ENCODE measurements at regions not wholly inside any gene's neighbourhood (a gene's known extent, or its start where the extent isn't known, plus 50 kb on each side); places are given as distances from the start of the nearest gene placed in this dataset.

DNA sequence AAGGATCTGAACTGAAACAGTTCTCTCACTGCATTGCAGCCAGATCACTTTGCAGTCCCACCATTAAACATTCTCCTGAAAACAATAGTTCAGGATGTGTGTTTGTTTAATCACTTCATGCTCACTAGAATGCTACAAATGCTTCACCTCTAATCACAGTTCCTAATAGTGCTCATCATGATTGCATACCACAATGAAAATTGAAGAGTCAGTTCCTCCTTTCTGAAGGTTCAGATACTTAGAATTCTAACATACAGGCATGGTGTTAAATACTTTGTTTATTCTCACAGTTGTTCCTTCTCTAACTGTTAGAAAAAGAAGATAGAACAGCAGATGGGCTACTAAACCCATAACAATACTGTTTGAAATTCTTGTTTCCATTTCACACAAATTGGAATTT lies 622.3 kb upstream of the ACVR2A start:
- no peak for DNase-seq
- no peak overlapping the region for H3K27ac ChIP-seq (ENCODE audit: low read length)
- H3K4me1 ChIP-seq (ENCODE audit: control insufficient read depth, insufficient read depth, low read length): no peaks in the 10 kb centered on the region
- intact Hi-C loops (cut with DNase I): no loop called here
- no peak overlapping the region for H3K4me3 ChIP-seq (ENCODE audit: low read length)
- H3K27me3 ChIP-seq (ENCODE audit: control insufficient read depth, insufficient read depth): no peaks in the 10 kb centered on the region
- ATAC-seq: no peak
- H3K9me3 ChIP-seq (ENCODE audit: control insufficient read depth, low read length): no peaks in the 10 kb centered on the region

DNA sequence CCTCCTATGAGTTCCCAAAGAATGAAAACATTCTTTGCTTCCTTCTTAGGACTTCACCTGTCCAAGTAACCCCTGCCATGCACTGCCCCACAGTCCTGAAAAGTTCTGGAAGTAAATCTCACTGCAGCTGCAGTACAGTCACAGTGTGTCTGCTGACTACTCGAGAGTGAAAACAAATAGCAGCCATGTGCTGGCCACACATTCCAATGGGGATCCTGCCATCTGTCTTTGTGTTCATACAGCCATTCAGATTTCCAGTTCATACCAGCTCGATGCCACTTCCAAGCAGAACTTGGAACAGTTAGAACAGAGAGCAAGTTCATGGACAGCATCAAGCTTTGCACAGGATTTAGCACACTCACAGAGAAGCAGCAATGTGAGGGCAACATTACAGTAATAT lies 629.9 kb upstream of the ACVR2A start:
- H3K4me1 ChIP-seq (ENCODE audit: control insufficient read depth, insufficient read depth, low read length): no peaks in the 10 kb centered on the region
- no peaks in the 10 kb centered on the region for H3K9me3 ChIP-seq (ENCODE audit: control insufficient read depth, low read length)
- H3K27me3 ChIP-seq (ENCODE audit: control insufficient read depth, insufficient read depth): no peaks in the 10 kb centered on the region
- no peak overlapping the region for H3K27ac ChIP-seq (ENCODE audit: low read length)
- 47% methylated on average over 2 of the region's 2 CpGs for WGBS
- no peak overlapping the region for H3K4me3 ChIP-seq (ENCODE audit: low read length)
- intact Hi-C loops (cut with DNase I): no loop called here
- ATAC-seq: no peak
- no peak for DNase-seq

DNA sequence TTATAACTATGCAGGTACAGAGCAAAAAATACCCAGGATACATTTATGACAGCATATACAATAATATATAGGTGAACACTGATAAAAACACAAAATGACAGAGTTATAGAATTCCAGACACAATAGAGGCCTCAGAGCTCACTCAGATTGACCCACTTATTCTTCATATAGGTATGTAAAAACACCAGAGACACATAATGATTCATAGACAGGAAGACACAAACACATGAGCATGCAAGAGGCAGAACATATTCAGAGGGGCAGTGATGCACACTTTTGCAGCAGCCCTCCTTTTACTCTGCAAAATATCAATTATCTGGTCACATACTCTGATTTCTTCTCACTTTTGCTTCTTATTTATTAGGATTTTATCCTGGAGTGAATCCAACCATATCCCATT lies 633.3 kb upstream of the ACVR2A start:
- no peak for ATAC-seq
- no peak for DNase-seq
- H3K27ac ChIP-seq (ENCODE audit: low read length): no peak overlapping the region
- intact Hi-C loops (cut with DNase I): no loop called here
- no peaks in the 10 kb centered on the region for H3K9me3 ChIP-seq (ENCODE audit: control insufficient read depth, low read length)
- no peak overlapping the region for H3K4me3 ChIP-seq (ENCODE audit: low read length)
- H3K4me1 ChIP-seq (ENCODE audit: control insufficient read depth, insufficient read depth, low read length): no peaks in the 10 kb centered on the region
- H3K27me3 ChIP-seq (ENCODE audit: control insufficient read depth, insufficient read depth): no peaks in the 10 kb centered on the region

DNA sequence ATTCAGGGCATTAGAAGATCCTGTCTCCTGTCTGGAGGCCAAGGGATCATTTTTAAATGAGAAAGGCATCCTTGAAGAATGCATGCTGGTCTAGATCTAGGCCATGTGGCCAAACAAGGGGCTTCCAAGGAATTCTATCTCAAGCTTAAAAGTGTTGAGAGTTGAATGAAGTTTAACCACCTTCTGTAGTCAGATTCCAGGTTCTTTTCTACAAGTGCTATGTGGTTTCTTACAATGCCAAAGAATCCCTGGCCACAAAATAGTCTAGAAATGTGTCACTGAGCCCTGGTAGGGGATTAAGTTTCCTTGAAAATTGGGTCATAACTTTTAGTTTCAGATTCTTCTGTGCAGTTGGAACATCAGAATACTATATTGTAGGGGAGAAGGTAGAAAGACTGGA lies 640.7 kb upstream of the ACVR2A start:
- H3K27ac ChIP-seq (ENCODE audit: low read length): no peak overlapping the region
- no peak for DNase-seq
- intact Hi-C loops (cut with DNase I): no loop called here
- no peaks in the 10 kb centered on the region for H3K9me3 ChIP-seq (ENCODE audit: control insufficient read depth, low read length)
- ATAC-seq: no peak
- H3K4me3 ChIP-seq (ENCODE audit: low read length): no peak overlapping the region
- H3K27me3 ChIP-seq (ENCODE audit: control insufficient read depth, insufficient read depth): no peaks in the 10 kb centered on the region
- H3K4me1 ChIP-seq (ENCODE audit: control insufficient read depth, insufficient read depth, low read length): no peaks in the 10 kb centered on the region

DNA sequence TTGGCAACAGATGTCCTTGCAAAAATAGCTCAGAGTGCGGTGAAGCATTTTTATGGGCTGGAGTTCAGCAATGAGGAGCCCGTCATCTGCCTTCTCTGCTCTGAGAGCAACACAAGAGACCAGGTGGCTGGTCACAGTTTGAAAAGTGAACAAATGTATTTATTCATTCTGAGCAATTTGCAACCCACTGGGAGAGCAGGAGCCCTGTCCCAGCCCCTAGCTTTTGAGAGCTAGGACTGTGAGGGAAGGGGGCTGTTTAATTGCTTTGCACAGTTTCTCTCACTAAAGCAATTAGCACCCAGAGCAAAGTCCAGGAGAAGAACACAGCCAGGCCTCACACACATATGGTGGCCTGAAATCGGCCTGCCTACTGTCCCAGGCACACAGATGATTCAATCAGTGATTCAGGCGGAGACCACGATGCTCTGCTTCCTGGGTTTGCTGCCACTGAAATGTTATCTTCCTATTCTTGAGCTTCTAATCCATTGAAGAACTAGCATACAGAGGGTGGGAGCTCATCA lies 646.1 kb upstream of the ACVR2A start:
- H3K9me3 ChIP-seq (ENCODE audit: control insufficient read depth, low read length): no peaks in the 10 kb centered on the region
- DNase-seq (no peak), ATAC-seq (no peak)
- WGBS: 71% methylated on average over 5 of the region's 5 CpGs
- H3K27me3 ChIP-seq (ENCODE audit: control insufficient read depth, insufficient read depth): no peaks in the 10 kb centered on the region
- intact Hi-C loops (cut with DNase I): no loop called here
- H3K4me3 ChIP-seq (ENCODE audit: low read length): no peak overlapping the region
- no peak overlapping the region for H3K27ac ChIP-seq (ENCODE audit: low read length)
- H3K4me1 ChIP-seq (ENCODE audit: control insufficient read depth, insufficient read depth, low read length): no peaks in the 10 kb centered on the region

DNA sequence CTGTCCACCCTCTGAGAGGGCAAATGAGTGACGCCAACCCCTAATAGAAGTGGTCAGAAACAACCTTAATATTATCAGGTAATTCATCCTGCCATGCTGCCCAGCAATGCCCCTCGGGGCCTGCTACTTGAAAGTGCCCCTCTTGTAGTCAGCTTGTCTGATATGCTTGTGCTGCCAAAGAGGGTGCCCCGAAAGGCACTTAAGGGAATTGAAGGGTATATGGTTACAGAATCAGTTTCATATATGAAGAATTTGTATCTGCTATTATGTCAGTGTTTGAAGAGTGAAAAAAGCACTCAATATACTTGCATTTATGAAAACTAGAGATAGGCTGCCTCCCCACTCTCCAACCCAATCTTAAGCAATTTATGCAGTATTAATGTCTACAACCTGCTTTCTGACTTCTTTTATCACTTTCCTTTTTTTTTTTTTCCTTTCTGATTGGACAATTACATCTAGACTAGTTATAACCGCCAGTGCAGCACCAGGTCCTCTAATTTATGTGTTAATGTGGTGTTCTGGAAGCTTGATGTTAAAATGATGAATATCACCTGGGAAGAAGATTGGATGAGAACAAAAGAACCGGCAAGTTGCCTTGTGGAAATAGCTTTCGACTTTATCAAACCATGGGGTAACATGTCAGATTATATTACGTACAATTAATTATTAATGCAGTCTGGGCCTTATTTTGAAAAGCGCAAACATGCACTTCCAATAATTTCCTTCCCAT lies 646.9 kb upstream of the ACVR2A start:
- 83% methylated on average over 8 of the region's 8 CpGs for WGBS
- intact Hi-C loops (cut with DNase I): no loop called here
- H3K4me1 ChIP-seq (ENCODE audit: control insufficient read depth, insufficient read depth, low read length): no peaks in the 10 kb centered on the region
- no peaks in the 10 kb centered on the region for H3K27me3 ChIP-seq (ENCODE audit: control insufficient read depth, insufficient read depth)
- no peak overlapping the region for H3K4me3 ChIP-seq (ENCODE audit: low read length)
- DNase-seq (no peak), ATAC-seq (no peak)
- H3K27ac ChIP-seq (ENCODE audit: low read length): no peak overlapping the region
- no peaks in the 10 kb centered on the region for H3K9me3 ChIP-seq (ENCODE audit: control insufficient read depth, low read length)

DNA sequence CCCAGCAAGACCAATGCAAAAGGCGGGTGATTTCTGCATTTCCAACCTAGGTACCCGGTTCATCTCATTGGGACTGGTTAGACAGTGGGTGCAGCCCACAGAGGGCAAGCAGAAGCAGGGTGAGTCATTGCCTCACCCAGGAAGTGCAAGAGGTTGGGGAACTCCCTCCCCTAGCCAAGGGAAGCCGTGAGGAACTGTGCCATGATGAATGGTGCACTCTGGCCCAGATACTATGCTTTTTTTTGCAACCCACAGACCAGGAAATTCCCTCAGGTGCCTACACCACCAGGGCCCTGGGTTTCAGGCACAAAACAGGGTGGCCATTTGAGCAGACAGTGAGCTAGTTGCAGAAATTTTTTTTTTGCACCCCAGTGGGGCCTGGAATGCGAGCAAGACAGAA lies 662.6 kb upstream of the ACVR2A start:
- Histone ChIP-seq H3K9me3 (ENCODE audit: control insufficient read depth, low read length) (no peaks in the 10 kb centered on the region), H3K4me1 (ENCODE audit: control insufficient read depth, insufficient read depth, low read length) (no peaks in the 10 kb centered on the region), H3K27me3 (ENCODE audit: control insufficient read depth, insufficient read depth) (no peaks in the 10 kb centered on the region), H3K27ac (ENCODE audit: low read length) (no peak overlapping the region), H3K4me3 (ENCODE audit: low read length) (no peak overlapping the region)
- no peak for ATAC-seq
- intact Hi-C loops (cut with DNase I): no loop called here
- DNase-seq: no peak
- 66% methylated on average over 4 of the region's 4 CpGs for WGBS

DNA sequence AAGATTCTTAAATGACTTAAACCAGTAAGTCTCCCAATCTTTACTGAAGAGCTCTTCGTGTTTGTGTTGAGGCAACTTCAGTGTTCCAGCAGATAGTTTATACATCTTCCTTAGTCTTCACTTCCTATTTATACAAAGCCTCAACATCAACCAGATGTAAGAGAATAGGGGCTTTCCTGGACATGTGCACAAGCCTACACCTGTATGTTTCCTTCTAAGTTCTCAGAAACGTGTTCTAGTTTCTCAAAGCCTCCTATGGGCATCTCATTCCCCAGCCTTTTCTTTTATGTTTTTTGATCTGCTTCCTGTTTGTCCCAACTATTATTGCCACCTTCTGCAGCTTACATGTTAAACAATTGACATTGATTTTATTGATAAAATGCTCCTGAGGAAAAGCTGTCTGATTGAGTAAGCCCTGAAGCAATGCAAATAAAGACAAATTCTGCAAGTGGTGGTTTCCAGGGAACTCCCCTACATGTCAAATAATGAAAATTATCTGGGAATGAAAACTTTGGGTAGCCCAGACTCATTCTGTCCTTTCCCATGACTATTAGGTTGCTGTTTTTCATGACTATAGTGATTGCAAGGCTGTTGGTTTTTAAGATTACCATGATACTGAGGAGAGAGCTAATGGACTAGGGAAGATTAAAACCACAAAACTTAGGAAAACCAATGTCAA lies 663.3 kb upstream of the ACVR2A start:
- no peaks in the 10 kb centered on the region for H3K9me3 ChIP-seq (ENCODE audit: control insufficient read depth, low read length)
- H3K27me3 ChIP-seq (ENCODE audit: control insufficient read depth, insufficient read depth): no peaks in the 10 kb centered on the region
- H3K4me3 ChIP-seq (ENCODE audit: low read length): no peak overlapping the region
- ATAC-seq: no peak
- H3K27ac ChIP-seq (ENCODE audit: low read length): no peak overlapping the region
- no peak for DNase-seq
- intact Hi-C loops (cut with DNase I): no loop called here
- 79% methylated on average over 2 of the region's 2 CpGs for WGBS
- H3K4me1 ChIP-seq (ENCODE audit: control insufficient read depth, insufficient read depth, low read length): no peaks in the 10 kb centered on the region

DNA sequence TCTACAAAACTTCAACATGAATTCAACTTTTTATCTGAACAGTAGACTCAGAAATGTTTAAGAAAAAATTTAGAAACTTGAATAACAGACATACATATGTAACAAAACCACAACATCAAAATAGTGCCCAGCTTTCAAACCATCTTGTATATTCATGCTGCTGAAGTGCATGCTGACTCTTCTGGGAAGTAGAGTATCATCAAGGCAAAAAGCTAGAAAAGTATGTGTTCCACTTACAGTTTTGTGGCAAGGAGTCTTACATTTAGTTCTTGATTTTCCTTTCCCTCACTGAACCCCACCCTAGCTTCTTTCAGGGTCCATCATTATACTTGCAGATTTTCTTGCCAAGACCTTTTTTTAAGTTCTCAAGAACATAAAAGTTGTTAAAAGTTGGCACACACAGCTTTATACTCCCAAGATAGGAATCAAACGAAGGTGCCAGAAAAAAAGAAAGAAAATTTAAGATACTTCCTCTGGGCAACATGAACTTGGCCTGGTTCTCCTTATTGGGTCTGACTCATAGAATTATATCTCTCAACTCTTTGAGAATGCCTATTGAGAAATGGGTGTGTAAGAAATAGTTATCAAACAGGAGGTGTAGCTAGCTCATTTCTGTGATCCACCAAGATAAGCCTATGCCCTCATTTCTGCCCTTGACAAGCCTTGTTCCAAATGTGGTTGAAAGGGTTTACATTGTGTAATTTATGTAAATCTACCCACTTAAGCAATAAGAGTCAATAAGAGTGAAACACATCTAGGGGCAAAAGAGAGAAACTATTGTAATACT lies 667.6 kb upstream of the ACVR2A start:
- Histone ChIP-seq H3K27me3 (ENCODE audit: control insufficient read depth, insufficient read depth) (no peaks in the 10 kb centered on the region), H3K9me3 (ENCODE audit: control insufficient read depth, low read length) (peaks cover 2% of the 10 kb centered on the region), H3K4me1 (ENCODE audit: control insufficient read depth, insufficient read depth, low read length) (no peaks in the 10 kb centered on the region), H3K4me3 (ENCODE audit: low read length) (no peak overlapping the region), H3K27ac (ENCODE audit: low read length) (no peak overlapping the region)
- DNase-seq (no peak), ATAC-seq (no peak)
- WGBS: 40% methylated on average over 1 of the region's 1 CpG
- intact Hi-C loops (cut with DNase I): no loop called here

DNA sequence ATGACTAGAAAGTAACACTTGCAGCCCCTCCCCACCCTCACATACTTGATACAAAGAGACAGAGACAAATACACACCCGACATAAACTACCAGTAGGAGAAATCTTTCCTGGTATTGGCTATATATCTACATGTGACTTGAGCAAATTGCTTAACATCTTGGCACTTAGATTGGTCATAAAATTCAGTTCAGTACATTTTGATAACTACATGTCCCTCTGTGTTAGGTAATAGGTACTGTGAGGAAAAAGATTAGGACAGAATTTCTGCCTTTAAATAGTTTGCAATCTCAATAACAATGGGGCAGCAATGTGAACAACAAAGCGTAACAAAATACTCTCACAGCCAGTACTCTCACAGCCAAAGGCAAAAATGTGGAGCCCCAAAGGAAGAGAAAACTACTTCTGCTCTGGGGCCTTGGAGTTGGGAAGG lies 670.0 kb upstream of the ACVR2A start:
- intact Hi-C loops (cut with DNase I): no loop called here
- H3K27me3 ChIP-seq (ENCODE audit: control insufficient read depth, insufficient read depth): no peaks in the 10 kb centered on the region
- H3K27ac ChIP-seq (ENCODE audit: low read length): no peak overlapping the region
- no peaks in the 10 kb centered on the region for H3K4me1 ChIP-seq (ENCODE audit: control insufficient read depth, insufficient read depth, low read length)
- peaks cover 2% of the 10 kb centered on the region for H3K9me3 ChIP-seq (ENCODE audit: control insufficient read depth, low read length)
- no peak overlapping the region for H3K4me3 ChIP-seq (ENCODE audit: low read length)
- no peak for ATAC-seq
- WGBS: 68% methylated on average over 2 of the region's 2 CpGs
- DNase-seq: no peak

DNA sequence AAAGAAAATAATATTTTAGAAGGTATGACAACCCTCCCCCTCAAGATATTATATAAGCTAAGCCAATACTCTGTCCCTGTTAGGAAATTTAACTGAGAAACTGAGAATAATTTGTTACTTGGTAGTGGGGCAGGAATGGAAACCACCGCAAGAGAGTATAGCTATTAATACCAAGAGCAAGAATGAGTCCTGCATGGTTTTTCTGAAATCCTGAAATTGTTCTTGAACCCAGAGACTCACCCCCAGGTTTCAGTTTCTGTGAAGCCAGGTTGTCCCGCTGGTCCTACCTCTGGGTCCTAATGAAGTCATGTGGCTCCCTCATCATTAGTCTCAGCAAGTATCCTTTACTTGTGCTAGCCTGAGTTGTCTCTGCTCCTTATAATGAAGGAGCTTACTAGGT lies 671.0 kb upstream of the ACVR2A start:
- ATAC-seq (no peak), DNase-seq (no peak)
- no peak overlapping the region for H3K4me3 ChIP-seq (ENCODE audit: low read length)
- peaks cover 2% of the 10 kb centered on the region for H3K9me3 ChIP-seq (ENCODE audit: control insufficient read depth, low read length)
- H3K27ac ChIP-seq (ENCODE audit: low read length): no peak overlapping the region
- no peaks in the 10 kb centered on the region for H3K27me3 ChIP-seq (ENCODE audit: control insufficient read depth, insufficient read depth)
- WGBS: 85% methylated on average over 2 of the region's 2 CpGs
- H3K4me1 ChIP-seq (ENCODE audit: control insufficient read depth, insufficient read depth, low read length): no peaks in the 10 kb centered on the region
- intact Hi-C loops (cut with DNase I): no loop called here
